Small intestine (tissue), 7 donors: ENCODE measurements at regions not wholly inside any gene's neighbourhood (a gene's known extent, or its start where the extent isn't known, plus 50 kb on each side); places are given as distances from the start of the nearest gene placed in this dataset.
"Not testable (repeated sequence)": the region's sequence is repeated elsewhere in the genome, so short reads cannot be mapped to it uniquely, and the experiment has no call there.

Source experiments
- DNase-seq, 2 donors: peaks; one replicate each; pipeline versions ENCODE4 v3.0.0 to v3.0.0-alpha.2; 2013
- FAIRE-seq: peaks from 2 replicates; lab custom pipeline; 2012; peaks lifted over from hg19 to GRCh38; lab: Jason Lieb, UNC
- H3K27ac ChIP-seq, 3 donors: one replicate each; pipeline ENCODE4 v1.5.1; 2013; ENCODE audit warnings: low read length in 2 of 3, mild to moderate bottlenecking in 2 of 3, control low read depth in 1 of 3, inconsistent platforms in 1 of 3, low read depth in 1 of 3, moderate library complexity in 1 of 3
- H3K27me3 ChIP-seq, 3 donors: one replicate each; pipeline ENCODE4 v1.6.1; 2013; ENCODE audit warnings: low read length in 3 of 3, inconsistent platforms in 1 of 3; ENCODE audit not compliant: control insufficient read depth in 3 of 3, insufficient read depth in 3 of 3
- H3K36me3 ChIP-seq, 3 donors: one replicate each; pipeline ENCODE4 v1.6.1; 2013; ENCODE audit warnings: low read length in 3 of 3, inconsistent platforms in 1 of 3, low read depth in 1 of 3, mild to moderate bottlenecking in 1 of 3, moderate library complexity in 1 of 3; ENCODE audit not compliant: control insufficient read depth in 3 of 3, insufficient read depth in 2 of 3
- H3K4me1 ChIP-seq, 3 donors: one replicate each; pipeline ENCODE4 v1.6.1; 2013; ENCODE audit warnings: low read length in 2 of 3, inconsistent platforms in 1 of 3, low read depth in 1 of 3, mild to moderate bottlenecking in 1 of 3, moderate library complexity in 1 of 3; ENCODE audit not compliant: control insufficient read depth in 3 of 3, insufficient read depth in 2 of 3
- H3K4me3 ChIP-seq, 3 donors: one replicate each; pipeline ENCODE4 v1.5.1; 2013; ENCODE audit warnings: low read length in 3 of 3, control low read depth in 1 of 3, inconsistent platforms in 1 of 3, low read depth in 1 of 3, mild to moderate bottlenecking in 1 of 3, moderate library complexity in 1 of 3
- H3K9me3 ChIP-seq, 2 donors: one replicate each; pipeline ENCODE4 v1.6.1; 2013; ENCODE audit warnings: low read depth in 1 of 2, low read length in 1 of 2; ENCODE audit not compliant: control insufficient read depth in 2 of 2, insufficient read depth in 1 of 2
- WGBS, 3 donors: extraction: QIAGEN DNeasy Blood & Tissue Kit; methylation state at CpG; one replicate each; pipeline ENCODE4 v1.1.7; 2013; 5-methylcytosine and 5-hydroxymethylcytosine counted together
- donor health status: healthy with polysubstance abuse.
- donor health status: control.
- donor health status: control.
- donor health status: Bipolar disorder and iron deficiency.
- donor health status: healthy.

DNA sequence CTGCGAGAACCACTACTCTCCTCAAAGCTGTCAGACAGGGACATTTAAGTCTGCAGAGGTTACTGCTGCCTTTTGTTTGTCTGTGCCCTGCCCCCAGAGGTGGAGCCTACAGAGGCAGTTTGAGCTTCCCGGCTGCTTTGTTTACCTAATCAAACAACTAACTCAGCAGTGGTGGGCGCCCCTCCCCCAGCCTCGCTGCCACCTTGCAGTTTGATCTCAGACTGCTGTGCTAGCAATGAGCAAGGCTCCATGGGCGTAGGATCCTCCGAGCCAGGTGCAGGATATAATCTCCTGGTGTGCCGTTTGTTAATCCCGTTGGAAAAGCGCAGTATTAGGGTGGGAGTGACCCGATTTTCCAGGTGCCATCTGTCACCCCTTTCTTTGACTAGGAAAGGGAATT is 147.7 kb upstream of the MRPS22 start:
- H3K27ac ChIP-seq, H3K4me3 ChIP-seq, DNase-seq, H3K9me3 ChIP-seq, H3K4me1 ChIP-seq, H3K27me3 ChIP-seq, H3K36me3 ChIP-seq, FAIRE-seq: not testable (repeated sequence)
- WGBS, 3 donors: 83 to 86% (median 85%) methylated on average over 9 to 10 of the region's 10 CpGs

- no peak overlapping the region for H3K27ac ChIP-seq
- no peak overlapping the region for H3K4me3 ChIP-seq
- H3K36me3 ChIP-seq: no peaks in the 10 kb centered on the region
- no peaks in the 10 kb centered on the region for H3K27me3 ChIP-seq
- FAIRE-seq: no peak
- H3K4me1 ChIP-seq: no peaks in the 10 kb centered on the region
- no peak for DNase-seq
- 96 to 98% (median 97%) methylated on average over 2 of the region's 2 CpGs for WGBS, 3 donors
- H3K9me3 ChIP-seq: no peaks in the 10 kb centered on the region
These were observed 146.6 kb upstream of the MRPS22 start for GRCh38 chr3:139197251-139197650.

GRCh38 chr3:139198186-139198585 is 145.6 kb upstream of the MRPS22 start:
- H3K9me3 ChIP-seq: no peaks in the 10 kb centered on the region
- DNase-seq: no peak
- 80 to 91% (median 84%) methylated on average over 2 of the region's 2 CpGs for WGBS, 3 donors
- no peak overlapping the region for H3K4me3 ChIP-seq
- H3K27me3 ChIP-seq: no peaks in the 10 kb centered on the region
- H3K4me1 ChIP-seq: no peaks in the 10 kb centered on the region
- FAIRE-seq: no peak
- no peak overlapping the region for H3K27ac ChIP-seq
- no peaks in the 10 kb centered on the region for H3K36me3 ChIP-seq

DNA sequence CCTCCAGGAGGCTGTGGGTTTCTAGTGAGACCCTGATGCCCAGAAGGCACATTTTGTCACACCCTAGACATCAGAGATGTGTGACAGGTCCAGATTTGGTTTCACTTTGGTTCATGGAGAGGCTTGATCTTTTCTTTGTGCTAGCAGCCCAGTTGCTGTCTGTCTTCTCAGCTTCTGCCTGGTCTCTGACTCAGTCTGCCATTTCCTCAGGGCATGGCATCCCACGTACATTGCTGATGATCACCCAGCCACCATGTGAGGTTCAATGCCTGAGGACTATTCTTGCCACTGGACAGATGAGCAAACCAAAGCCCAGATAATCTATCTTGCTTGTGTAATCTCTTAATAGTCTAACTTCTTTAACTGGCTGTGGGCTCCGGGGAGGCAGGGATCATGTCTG is 144.9 kb upstream of the MRPS22 start:
- no peak overlapping the region for H3K27ac ChIP-seq
- no peaks in the 10 kb centered on the region for H3K36me3 ChIP-seq
- H3K9me3 ChIP-seq: no peaks in the 10 kb centered on the region
- no peaks in the 10 kb centered on the region for H3K4me1 ChIP-seq
- DNase-seq (no peak), FAIRE-seq (no peak)
- WGBS, 3 donors: 71 to 88% (median 73%) methylated on average over 2 of the region's 2 CpGs
- peaks cover 0 to 3% (median 0%) of the 10 kb centered on the region in 3 donors for H3K27me3 ChIP-seq
- H3K4me3 ChIP-seq: no peak overlapping the region

- 33 to 47% (median 37%) methylated on average over 3 of the region's 3 CpGs for WGBS, 3 donors
- Histone ChIP-seq H3K36me3 (no peaks in the 10 kb centered on the region), H3K4me3 (no peak overlapping the region), H3K27ac (no peak overlapping the region), H3K9me3 (no peaks in the 10 kb centered on the region), H3K4me1 (no peaks in the 10 kb centered on the region), H3K27me3 (peaks cover 0 to 5% (median 0%) of the 10 kb centered on the region in 3 donors)
- DNase-seq: no peak
- no peak for FAIRE-seq
These were observed 144.3 kb upstream of the MRPS22 start for GRCh38 chr3:139199421-139200010.

DNA sequence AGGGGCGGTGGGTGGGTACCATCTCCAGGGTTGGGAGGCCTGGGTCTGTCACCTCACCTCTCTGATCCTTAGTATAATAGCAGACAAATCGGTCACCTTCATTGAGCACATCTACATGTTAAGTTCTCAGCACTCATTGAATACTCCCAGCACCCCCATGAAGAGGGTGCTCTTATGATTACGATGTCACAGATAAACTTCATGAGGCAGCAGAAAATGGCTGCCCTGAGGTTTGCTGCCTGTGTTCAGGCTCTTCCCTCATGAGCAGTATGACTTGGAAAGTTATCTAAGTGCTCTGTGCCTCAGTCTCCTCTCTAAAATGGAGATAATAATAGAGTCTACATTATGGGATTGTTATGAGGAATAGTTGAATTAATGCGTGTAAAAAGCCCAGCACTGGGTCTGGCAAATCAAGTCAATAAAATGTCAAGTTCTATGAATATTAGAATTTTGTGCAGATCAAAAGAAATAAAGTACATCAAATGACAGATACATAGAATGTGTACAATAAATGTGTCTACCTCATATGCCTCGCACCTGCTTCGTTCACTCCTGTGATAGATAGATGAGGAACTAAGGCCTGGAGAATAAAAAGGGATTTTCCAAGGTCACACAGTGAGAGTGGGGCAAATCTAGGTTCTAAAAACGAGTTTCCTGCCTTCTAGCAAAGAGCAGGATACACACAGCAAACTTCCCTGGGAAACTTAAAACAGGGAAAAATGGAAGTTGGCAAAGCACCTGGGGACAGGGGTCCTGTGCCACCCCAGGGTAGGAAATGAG is 142.2 kb upstream of the MRPS22 start:
- Histone ChIP-seq H3K27ac (no peak overlapping the region), H3K4me3 (no peak overlapping the region), H3K4me1 (no peaks in the 10 kb centered on the region), H3K9me3 (no peaks in the 10 kb centered on the region), H3K27me3 (peaks cover 0 to 5% (median 0%) of the 10 kb centered on the region in 3 donors), H3K36me3 (no peaks in the 10 kb centered on the region)
- WGBS, 3 donors: 72 to 78% (median 77%) methylated on average over 7 of the region's 7 CpGs
- DNase-seq (no peak), FAIRE-seq (no peak)

- Histone ChIP-seq H3K27ac (no peak overlapping the region), H3K27me3 (peaks cover 0 to 5% (median 0%) of the 10 kb centered on the region in 3 donors), H3K4me3 (no peak overlapping the region), H3K9me3 (no peaks in the 10 kb centered on the region), H3K36me3 (no peaks in the 10 kb centered on the region), H3K4me1 (no peaks in the 10 kb centered on the region)
- FAIRE-seq: no peak
- 24 to 40% (median 34%) methylated on average over 4 to 5 of the region's 5 CpGs for WGBS, 3 donors
- peak; percentile 68 to 71 for DNase-seq
These were observed 141.4 kb upstream of the MRPS22 start for GRCh38 chr3:139202226-139202958.

DNA sequence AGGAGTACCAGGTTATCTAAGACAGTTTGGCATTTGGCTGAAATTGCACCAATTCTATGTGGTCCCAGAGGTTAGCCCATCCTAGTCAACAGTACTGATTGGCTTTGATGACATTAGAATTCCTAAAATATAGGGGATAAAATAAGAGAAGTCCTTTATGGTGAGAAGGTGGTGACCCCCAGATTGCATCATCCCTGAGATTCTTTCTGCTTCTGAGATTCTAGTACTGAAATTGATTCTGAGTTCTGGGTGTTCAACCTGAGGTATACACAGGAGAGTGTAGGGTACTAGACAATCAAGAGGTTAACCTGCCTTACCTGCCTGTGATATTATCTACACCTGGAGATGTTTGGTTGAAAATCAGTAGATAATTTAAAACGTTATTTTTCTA is 140.9 kb upstream of the MRPS22 start:
- Histone ChIP-seq H3K27me3 (peaks cover 0 to 5% (median 0%) of the 10 kb centered on the region in 3 donors), H3K27ac (no peak overlapping the region), H3K36me3 (no peaks in the 10 kb centered on the region), H3K4me3 (no peak overlapping the region), H3K4me1 (no peaks in the 10 kb centered on the region), H3K9me3 (no peaks in the 10 kb centered on the region)
- no peak for FAIRE-seq
- no peak for DNase-seq
- 27 to 54% (median 38%) methylated on average over 1 of the region's 1 CpG for WGBS, 3 donors
